ENCODE measurements at regions not wholly inside any gene's neighbourhood (a gene's known extent, or its start where the extent isn't known, plus 50 kb on each side); places are given as distances from the start of the nearest gene placed in this dataset.

GRCh38 chr4:129393976-129394375 is 298.0 kb downstream of the C4orf33 start:
- H3K27me3 ChIP-seq (ENCODE audit: control insufficient read depth, insufficient read depth, low read length): no peaks in the 10 kb centered on the region
- H3K27ac ChIP-seq (ENCODE audit: insufficient read depth, low read length, poor library complexity, severe bottlenecking): no peak overlapping the region
- H3K4me3 ChIP-seq (ENCODE audit: low read depth, low read length): no peak overlapping the region
- H3K9me3 Mint-ChIP-seq: peaks cover under 1 to 9% (median 1%) of the 10 kb centered on the region in 7 donors
- ATAC-seq (ENCODE audit: low read depth in 2 of 2) (no peak), DNase-seq (no peak)
- H3K4me3 Mint-ChIP-seq: no peak overlapping the region
- H3K27ac Mint-ChIP-seq: no peak overlapping the region
- H3K27me3 Mint-ChIP-seq: peaks cover 9% of the 10 kb centered on the region
- no peaks in the 10 kb centered on the region for H3K4me1 ChIP-seq (ENCODE audit: control insufficient read depth, insufficient read depth, low read length, poor library complexity, severe bottlenecking)
- H3K4me1 Mint-ChIP-seq: no peaks in the 10 kb centered on the region
- no peaks in the 10 kb centered on the region for H3K36me3 Mint-ChIP-seq
- no peaks in the 10 kb centered on the region for H3K9me3 ChIP-seq (ENCODE audit: control insufficient read depth in 2 of 2, low read length in 2 of 2)
- H3K36me3 ChIP-seq (ENCODE audit: control insufficient read depth, insufficient read depth, low read length): no peaks in the 10 kb centered on the region

- DNase-seq: no peak
- Histone ChIP-seq H3K4me3 (ENCODE audit: low read depth, low read length) (no peak overlapping the region), H3K36me3 (ENCODE audit: control insufficient read depth, insufficient read depth, low read length) (no peaks in the 10 kb centered on the region), H3K27ac (ENCODE audit: insufficient read depth, low read length, poor library complexity, severe bottlenecking) (no peak overlapping the region), H3K4me1 (ENCODE audit: control insufficient read depth, insufficient read depth, low read length, poor library complexity, severe bottlenecking) (no peaks in the 10 kb centered on the region), H3K27me3 (ENCODE audit: control insufficient read depth, insufficient read depth, low read length) (no peaks in the 10 kb centered on the region), H3K9me3 (ENCODE audit: control insufficient read depth in 2 of 2, low read length in 2 of 2) (no peaks in the 10 kb centered on the region)
- Mint-ChIP-seq H3K4me3 (no peak overlapping the region), H3K9me3 (peaks cover 4 to 11% (median 5%) of the 10 kb centered on the region in 7 donors), H3K4me1 (no peaks in the 10 kb centered on the region), H3K36me3 (no peaks in the 10 kb centered on the region), H3K27me3 (peaks cover 9% of the 10 kb centered on the region), H3K27ac (no peak overlapping the region)
- no peak for ATAC-seq (ENCODE audit: low read depth in 2 of 2)
Measured at GRCh38 chr4:129394635-129395034, 298.7 kb downstream of the C4orf33 start.

GRCh38 chr4:129403848-129404247 is 307.9 kb downstream of the C4orf33 start:
- ATAC-seq (ENCODE audit: low read depth in 2 of 2) (no peak), DNase-seq (no peak)
- Histone ChIP-seq H3K4me3 (ENCODE audit: low read depth, low read length) (no peak overlapping the region), H3K4me1 (ENCODE audit: control insufficient read depth, insufficient read depth, low read length, poor library complexity, severe bottlenecking) (no peaks in the 10 kb centered on the region), H3K27ac (ENCODE audit: insufficient read depth, low read length, poor library complexity, severe bottlenecking) (no peak overlapping the region), H3K27me3 (ENCODE audit: control insufficient read depth, insufficient read depth, low read length) (no peaks in the 10 kb centered on the region), H3K36me3 (ENCODE audit: control insufficient read depth, insufficient read depth, low read length) (no peaks in the 10 kb centered on the region), H3K9me3 (ENCODE audit: control insufficient read depth in 2 of 2, low read length in 2 of 2) (no peaks in the 10 kb centered on the region)
- H3K27me3 Mint-ChIP-seq: no peaks in the 10 kb centered on the region
- no peak overlapping the region for H3K27ac Mint-ChIP-seq
- H3K4me3 Mint-ChIP-seq: no peak overlapping the region
- no peaks in the 10 kb centered on the region for H3K36me3 Mint-ChIP-seq
- peaks cover 4 to 13% (median 8%) of the 10 kb centered on the region in 7 donors for H3K9me3 Mint-ChIP-seq
- no peaks in the 10 kb centered on the region for H3K4me1 Mint-ChIP-seq

- H3K36me3 ChIP-seq (ENCODE audit: control insufficient read depth, insufficient read depth, low read length): no peaks in the 10 kb centered on the region
- Mint-ChIP-seq H3K9me3 (peaks cover 0 to 5% (median 0%) of the 10 kb centered on the region in 7 donors), H3K36me3 (no peaks in the 10 kb centered on the region), H3K27ac (no peak overlapping the region), H3K4me3 (no peak overlapping the region), H3K4me1 (no peaks in the 10 kb centered on the region), H3K27me3 (no peaks in the 10 kb centered on the region)
- H3K27me3 ChIP-seq (ENCODE audit: control insufficient read depth, insufficient read depth, low read length): no peaks in the 10 kb centered on the region
- no peaks in the 10 kb centered on the region for H3K9me3 ChIP-seq (ENCODE audit: control insufficient read depth in 2 of 2, low read length in 2 of 2)
- H3K4me3 ChIP-seq (ENCODE audit: low read depth, low read length): no peak overlapping the region
- H3K27ac ChIP-seq (ENCODE audit: insufficient read depth, low read length, poor library complexity, severe bottlenecking): no peak overlapping the region
- no peaks in the 10 kb centered on the region for H3K4me1 ChIP-seq (ENCODE audit: control insufficient read depth, insufficient read depth, low read length, poor library complexity, severe bottlenecking)
- DNase-seq (no peak), ATAC-seq (ENCODE audit: low read depth in 2 of 2) (no peak)
Measured at GRCh38 chr4:129410115-129410514, 314.2 kb downstream of the C4orf33 start.

- H3K27ac Mint-ChIP-seq: no peak overlapping the region
- H3K4me3 Mint-ChIP-seq: no peak overlapping the region
- no peaks in the 10 kb centered on the region for H3K4me1 ChIP-seq (ENCODE audit: control insufficient read depth, insufficient read depth, low read length, poor library complexity, severe bottlenecking)
- no peaks in the 10 kb centered on the region for H3K27me3 Mint-ChIP-seq
- no peak for DNase-seq
- no peaks in the 10 kb centered on the region for H3K4me1 Mint-ChIP-seq
- H3K27ac ChIP-seq (ENCODE audit: insufficient read depth, low read length, poor library complexity, severe bottlenecking): no peak overlapping the region
- H3K36me3 ChIP-seq (ENCODE audit: control insufficient read depth, insufficient read depth, low read length): no peaks in the 10 kb centered on the region
- no peak overlapping the region for H3K4me3 ChIP-seq (ENCODE audit: low read depth, low read length)
- no peaks in the 10 kb centered on the region for H3K36me3 Mint-ChIP-seq
- peaks cover 0 to 2% (median 0%) of the 10 kb centered on the region in 7 donors for H3K9me3 Mint-ChIP-seq
- ATAC-seq (ENCODE audit: low read depth in 2 of 2): no peak
- H3K9me3 ChIP-seq (ENCODE audit: control insufficient read depth in 2 of 2, low read length in 2 of 2): no peaks in the 10 kb centered on the region
- H3K27me3 ChIP-seq (ENCODE audit: control insufficient read depth, insufficient read depth, low read length): no peaks in the 10 kb centered on the region
Measured at GRCh38 chr4:129415004-129415403, 319.1 kb downstream of the C4orf33 start.

GRCh38 chr4:129420637-129421036 is 324.7 kb downstream of the C4orf33 start:
- DNase-seq: no peak

GRCh38 chr4:129422277-129422676 is 326.3 kb downstream of the C4orf33 start:
- no peaks in the 10 kb centered on the region for H3K27me3 Mint-ChIP-seq
- Histone ChIP-seq H3K27ac (ENCODE audit: insufficient read depth, low read length, poor library complexity, severe bottlenecking) (no peak overlapping the region), H3K4me1 (ENCODE audit: control insufficient read depth, insufficient read depth, low read length, poor library complexity, severe bottlenecking) (no peaks in the 10 kb centered on the region), H3K36me3 (ENCODE audit: control insufficient read depth, insufficient read depth, low read length) (no peaks in the 10 kb centered on the region), H3K9me3 (ENCODE audit: control insufficient read depth in 2 of 2, low read length in 2 of 2) (no peaks in the 10 kb centered on the region), H3K4me3 (ENCODE audit: low read depth, low read length) (no peak overlapping the region), H3K27me3 (ENCODE audit: control insufficient read depth, insufficient read depth, low read length) (no peaks in the 10 kb centered on the region)
- H3K4me1 Mint-ChIP-seq: no peaks in the 10 kb centered on the region
- DNase-seq (no peak), ATAC-seq (ENCODE audit: low read depth in 2 of 2) (no peak)
- no peak overlapping the region for H3K4me3 Mint-ChIP-seq
- no peak overlapping the region for H3K27ac Mint-ChIP-seq
- no peaks in the 10 kb centered on the region for H3K36me3 Mint-ChIP-seq
- H3K9me3 Mint-ChIP-seq: peaks cover 0 to 2% (median 0%) of the 10 kb centered on the region in 7 donors

More at GRCh38 chr4:129420637-129421036, 324.7 kb downstream of the C4orf33 start:
- H3K27ac ChIP-seq (ENCODE audit: insufficient read depth, low read length, poor library complexity, severe bottlenecking): no peak overlapping the region
- no peak overlapping the region for H3K4me3 ChIP-seq (ENCODE audit: low read depth, low read length)
- Mint-ChIP-seq H3K9me3 (peaks cover 0 to 2% (median 0%) of the 10 kb centered on the region in 7 donors), H3K4me3 (no peak overlapping the region), H3K27me3 (no peaks in the 10 kb centered on the region), H3K27ac (no peak overlapping the region), H3K4me1 (no peaks in the 10 kb centered on the region), H3K36me3 (no peaks in the 10 kb centered on the region)
- no peaks in the 10 kb centered on the region for H3K36me3 ChIP-seq (ENCODE audit: control insufficient read depth, insufficient read depth, low read length)
- H3K9me3 ChIP-seq (ENCODE audit: control insufficient read depth in 2 of 2, low read length in 2 of 2): no peaks in the 10 kb centered on the region
- no peak for ATAC-seq (ENCODE audit: low read depth in 2 of 2)
- H3K27me3 ChIP-seq (ENCODE audit: control insufficient read depth, insufficient read depth, low read length): no peaks in the 10 kb centered on the region
- no peaks in the 10 kb centered on the region for H3K4me1 ChIP-seq (ENCODE audit: control insufficient read depth, insufficient read depth, low read length, poor library complexity, severe bottlenecking)

- Mint-ChIP-seq H3K27me3 (no peaks in the 10 kb centered on the region), H3K9me3 (peaks cover 0 to 3% (median 0%) of the 10 kb centered on the region in 7 donors), H3K36me3 (no peaks in the 10 kb centered on the region), H3K4me1 (no peaks in the 10 kb centered on the region), H3K27ac (no peak overlapping the region), H3K4me3 (no peak overlapping the region)
- Histone ChIP-seq H3K9me3 (ENCODE audit: control insufficient read depth in 2 of 2, low read length in 2 of 2) (no peaks in the 10 kb centered on the region), H3K4me3 (ENCODE audit: low read depth, low read length) (no peak overlapping the region), H3K4me1 (ENCODE audit: control insufficient read depth, insufficient read depth, low read length, poor library complexity, severe bottlenecking) (no peaks in the 10 kb centered on the region), H3K27ac (ENCODE audit: insufficient read depth, low read length, poor library complexity, severe bottlenecking) (no peak overlapping the region), H3K36me3 (ENCODE audit: control insufficient read depth, insufficient read depth, low read length) (no peaks in the 10 kb centered on the region), H3K27me3 (ENCODE audit: control insufficient read depth, insufficient read depth, low read length) (no peaks in the 10 kb centered on the region)
- no peak for ATAC-seq (ENCODE audit: low read depth in 2 of 2)
- no peak for DNase-seq
Measured at GRCh38 chr4:129428454-129428853, 332.5 kb downstream of the C4orf33 start.

All from CD4-positive, CD25-positive, alpha-beta regulatory T cell (primary cell).